ENCODE measurements at regions not wholly inside any gene's neighbourhood (a gene's known extent, or its start where the extent isn't known, plus 50 kb on each side); places are given as distances from the start of the nearest gene placed in this dataset.

- H3K27ac ChIP-seq (ENCODE audit: low read depth, low read length) = no peak overlapping the region
- H4K20me1 ChIP-seq (ENCODE audit: insufficient read depth) = no peaks in the 10 kb centered on the region
- no peak overlapping the region for H3K4me2 ChIP-seq (ENCODE audit: low read length)
- no peak overlapping the region for H2AFZ ChIP-seq (ENCODE audit: low read depth, low read length, poor library complexity, severe bottlenecking)
- BruUV-seq (replicated peaks) = no TSS peak
- ChIA-PET CTCF (no interaction called here), POLR2A (no interaction called here), RAD21 (ENCODE audit: low non-redundant PET in 1 of 2, low total read pairs in 2 of 2, uncharacterized antibody in 2 of 2, unreplicated experiment in 2 of 2) (no interaction called here)
- intact Hi-C loops (cut with micrococcal nuclease) = no loop called here
- no peaks in the 10 kb centered on the region for H3K4me1 ChIP-seq (ENCODE audit: control insufficient read depth in 1 of 2, insufficient read depth in 2 of 2, low read length in 2 of 2)
- DNase-seq (ENCODE audit: low read depth, low spot score) (no peak), ATAC-seq (no peak)
- H3K79me2 ChIP-seq (ENCODE audit: insufficient read depth, low read length) = no peaks in the 10 kb centered on the region
- no peaks in the 10 kb centered on the region for H3K9me3 ChIP-seq (ENCODE audit: control insufficient read depth in 1 of 2, insufficient read depth in 1 of 2, low read depth in 1 of 2, low read length in 2 of 2)
- H3K4me3 ChIP-seq (replicated peaks in 1 of 2; ENCODE audit: low read depth in 1 of 2, low read length in 2 of 2) = no peak overlapping the region
- no peaks in the 10 kb centered on the region for H3K36me3 ChIP-seq (ENCODE audit: control insufficient read depth in 1 of 2, insufficient read depth in 2 of 2, low read length in 2 of 2)
- H3K9ac ChIP-seq (ENCODE audit: low read length) = no peak overlapping the region
- H3K27me3 ChIP-seq (ENCODE audit: insufficient read depth, low read length) = no peaks in the 10 kb centered on the region
- TF ChIP-seq SIN3A (IDR thresholded peaks at IDR 0.05; ENCODE audit: low read depth) (no peak), EZH2phosphoT487 (IDR thresholded peaks at IDR 0.05; ENCODE audit: borderline replicate concordance) (no peak), ZBTB33 (IDR thresholded peaks at IDR 0.05; ENCODE audit: extremely low read depth, insufficient replicate concordance, low read length) (no peak), RAD21 (IDR thresholded peaks at IDR 0.05; ENCODE audit: low read depth) (no peak), CBX3 (IDR thresholded peaks at IDR 0.05; ENCODE audit: low read depth) (no peak), ZNF274 (IDR thresholded peaks at IDR 0.05; ENCODE audit: low read depth, low read length) (no peak), SP1 (IDR thresholded peaks at IDR 0.05; ENCODE audit: low read depth) (no peak), SRF (IDR thresholded peaks at IDR 0.05; ENCODE audit: low read depth) (no peak), JUND (IDR thresholded peaks at IDR 0.05) (no peak), FOSL1 (IDR thresholded peaks at IDR 0.05; ENCODE audit: low read depth) (no peak), MAX (IDR thresholded peaks at IDR 0.05) (no peak), REST (IDR thresholded peaks at IDR 0.05; ENCODE audit: low read depth) (no peak)
- H3K9me2 ChIP-seq (ENCODE audit: insufficient read depth) = no peaks in the 10 kb centered on the region
These were observed 165.5 kb upstream of the FOXN2 start for GRCh38 chr2:48148841-48149430.
